ENCODE measurements at regions not wholly inside any gene's neighbourhood (a gene's known extent, or its start where the extent isn't known, plus 50 kb on each side); places are given as distances from the start of the nearest gene placed in this dataset.

GRCh38 chr2:150676747-150677383 is 189.4 kb upstream of the RND3 start:
- TF ChIP-seq CTCF (IDR thresholded peaks at IDR 0.05): no peak

- TF ChIP-seq CTCF (IDR thresholded peaks at IDR 0.05): no peak
Measured at GRCh38 chr2:150675807-150676206, 188.3 kb upstream of the RND3 start.

- no peak for TF ChIP-seq CTCF (IDR thresholded peaks at IDR 0.05)
Measured at GRCh38 chr2:150674283-150674682, 186.8 kb upstream of the RND3 start.

GRCh38 chr2:150672311-150672710 is 184.8 kb upstream of the RND3 start:
- TF ChIP-seq CTCF (IDR thresholded peaks at IDR 0.05): no peak

- no peak for TF ChIP-seq CTCF (IDR thresholded peaks at IDR 0.05)
Measured at GRCh38 chr2:150669492-150669891, 182.0 kb upstream of the RND3 start.

GRCh38 chr2:150663143-150663542 is 175.7 kb upstream of the RND3 start:
- no peak for TF ChIP-seq CTCF (IDR thresholded peaks at IDR 0.05)

- no peak for TF ChIP-seq CTCF (IDR thresholded peaks at IDR 0.05)
Measured at GRCh38 chr2:150656002-150656401, 168.5 kb upstream of the RND3 start.

- TF ChIP-seq CTCF (IDR thresholded peaks at IDR 0.05): no peak
Measured at GRCh38 chr2:150653351-150653750, 165.9 kb upstream of the RND3 start.

Data from LNCAP (cell line).